HEK293T (cell line): ENCODE measurements at regions not wholly inside any gene's neighbourhood (a gene's known extent, or its start where the extent isn't known, plus 50 kb on each side); places are given as distances from the start of the nearest gene placed in this dataset.

Experiments
- CTCF ChIA-PET: fragments of 350-600 bp; formaldehyde crosslinking; extraction: SDS; loops from one replicate; lab custom pipeline; 2021; ENCODE audit warnings: antibody characterized with exemption, inconsistent platforms; lab: Yijun Ruan, JAX
- POLR2A ChIA-PET: fragments of 350-600 bp; formaldehyde crosslinking; extraction: SDS; loops from one replicate; lab custom pipeline; 2020; ENCODE audit warnings: antibody characterized with exemption, inconsistent platforms; lab: Yijun Ruan, JAX
- DNase-seq: peaks from one replicate; pipeline ENCODE4 v3.0.0; 2012; ENCODE audit warnings: mixed read lengths; ENCODE audit errors: extremely low spot score
- ARNT ChIP-seq: fragments of 450-650 bp; IDR thresholded peaks from 2 replicates; pipeline ENCODE4 v1.6.1; 2017; ENCODE audit warnings: mild to moderate bottlenecking
- BHLHE40 ChIP-seq: fragments of 450-650 bp; IDR thresholded peaks from 2 replicates; pipeline ENCODE4 v1.6.1; 2016; ENCODE audit warnings: mild to moderate bottlenecking, moderate library complexity, borderline replicate concordance
- CTBP1 ChIP-seq: fragments of 450-650 bp; IDR thresholded peaks from 2 replicates; pipeline ENCODE4 v1.6.1; 2016; ENCODE audit warnings: borderline replicate concordance
- ELF4 ChIP-seq: fragments of 450-650 bp; IDR thresholded peaks from 2 replicates; pipeline ENCODE4 v1.6.1; 2017; ENCODE audit warnings: antibody characterized with exemption
- FOXA1 ChIP-seq: fragments of 450-650 bp; IDR thresholded peaks from 2 replicates; pipeline ENCODE4 v1.6.1; 2016; ENCODE audit warnings: mild to moderate bottlenecking
- FOXK2 ChIP-seq: fragments of 450-650 bp; IDR thresholded peaks from 2 replicates; pipeline ENCODE4 v1.6.1; 2016; ENCODE audit warnings: mild to moderate bottlenecking
- FOXM1 ChIP-seq: fragments of 450-650 bp; IDR thresholded peaks from 2 replicates; pipeline ENCODE4 v1.6.1; 2017; ENCODE audit warnings: mild to moderate bottlenecking, borderline replicate concordance
- HDGF ChIP-seq: fragments of 450-650 bp; IDR thresholded peaks from 2 replicates; pipeline ENCODE4 v1.6.1; 2017; ENCODE audit warnings: antibody characterized with exemption, borderline replicate concordance
- L3MBTL2 ChIP-seq: fragments of 450-650 bp; conservative IDR thresholded peaks from 2 replicates; pipeline ENCODE4 v1.6.1; 2016; ENCODE audit warnings: mild to moderate bottlenecking
- LEF1 ChIP-seq: fragments of 450-650 bp; IDR thresholded peaks from 2 replicates; pipeline ENCODE4 v1.6.1; 2017; ENCODE audit warnings: mild to moderate bottlenecking, borderline replicate concordance
- NFRKB ChIP-seq: fragments of 450-650 bp; IDR thresholded peaks from 2 replicates; pipeline ENCODE4 v1.6.1; 2016; ENCODE audit warnings: mild to moderate bottlenecking, moderate library complexity
- SP1 ChIP-seq: fragments of 450-650 bp; IDR thresholded peaks from 2 replicates; pipeline ENCODE4 v1.6.1; 2017
- SUZ12 ChIP-seq: fragments of 450-650 bp; IDR thresholded peaks from 2 replicates; pipeline ENCODE4 v1.6.1; 2016; ENCODE audit warnings: mild to moderate bottlenecking
- TARDBP ChIP-seq: fragments of 450-650 bp; IDR thresholded peaks from 2 replicates; pipeline ENCODE4 v1.6.1; 2016
- ZNF384 ChIP-seq: fragments of 450-650 bp; IDR thresholded peaks from 2 replicates; pipeline ENCODE4 v1.6.1; 2016
- TF ChIP-seq, protein P1 (sequence below): fragments of 450-650 bp; IDR thresholded peaks from 2 replicates; pipeline ENCODE4 v1.6.1; 2016

DNA sequence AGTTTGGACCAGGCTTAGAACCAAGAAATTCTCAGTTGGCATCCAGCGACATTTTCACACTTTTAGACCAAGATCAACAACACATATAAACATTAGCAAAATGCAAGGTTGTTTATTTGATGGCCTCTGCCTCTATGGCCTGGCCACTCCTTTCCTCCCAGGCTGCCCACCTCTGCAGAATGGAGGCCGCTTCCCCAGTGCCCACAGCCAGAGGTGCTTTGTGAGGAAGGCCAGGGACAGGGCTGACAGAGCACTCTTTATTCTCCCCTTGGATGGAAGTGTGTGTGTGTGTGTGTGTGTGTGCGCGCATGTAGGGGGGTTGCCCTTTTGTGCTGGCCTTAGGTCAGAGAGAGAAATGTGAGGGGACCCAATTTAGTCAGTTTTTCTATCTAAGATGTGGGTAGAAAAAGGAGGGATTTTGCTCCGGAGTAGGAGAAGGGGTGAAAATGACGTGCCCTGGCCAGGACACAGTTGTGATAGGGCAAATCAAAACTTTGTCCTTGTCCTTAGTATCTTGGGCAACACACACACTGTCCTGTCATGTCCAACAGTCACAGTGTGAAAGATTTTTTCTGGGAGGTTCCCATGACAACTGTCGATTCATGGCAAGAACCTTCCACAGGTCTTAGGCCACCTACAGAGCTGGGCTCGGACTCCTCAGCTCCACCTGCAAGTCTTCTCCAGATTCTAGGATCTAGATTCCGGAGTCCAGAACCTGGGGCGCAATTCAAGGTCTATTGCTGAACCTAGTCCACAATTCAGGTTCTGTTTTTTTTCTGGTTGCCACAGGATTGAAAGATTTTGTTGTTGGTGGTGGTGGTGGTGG lies 104.9 kb upstream of the SLC2A1 start:
- CTCF ChIA-PET: interaction anchor here (1.4 kb wide), 1 partner anchor 10 kb away, joined by 6 read pairs; no protein-coding TSS in a partner anchor
- DNase-seq: no peak
- TF ChIP-seq ARNT: no peak
- TF ChIP-seq FOXK2: no peak
- POLR2A ChIA-PET: interaction anchor here (1.0 to 1.6 kb wide), 3 partner anchors 10 to 217 kb away, joined by 3 to 4 read pairs (median 3); partner anchors contain the start of gene ZNF691

DNA sequence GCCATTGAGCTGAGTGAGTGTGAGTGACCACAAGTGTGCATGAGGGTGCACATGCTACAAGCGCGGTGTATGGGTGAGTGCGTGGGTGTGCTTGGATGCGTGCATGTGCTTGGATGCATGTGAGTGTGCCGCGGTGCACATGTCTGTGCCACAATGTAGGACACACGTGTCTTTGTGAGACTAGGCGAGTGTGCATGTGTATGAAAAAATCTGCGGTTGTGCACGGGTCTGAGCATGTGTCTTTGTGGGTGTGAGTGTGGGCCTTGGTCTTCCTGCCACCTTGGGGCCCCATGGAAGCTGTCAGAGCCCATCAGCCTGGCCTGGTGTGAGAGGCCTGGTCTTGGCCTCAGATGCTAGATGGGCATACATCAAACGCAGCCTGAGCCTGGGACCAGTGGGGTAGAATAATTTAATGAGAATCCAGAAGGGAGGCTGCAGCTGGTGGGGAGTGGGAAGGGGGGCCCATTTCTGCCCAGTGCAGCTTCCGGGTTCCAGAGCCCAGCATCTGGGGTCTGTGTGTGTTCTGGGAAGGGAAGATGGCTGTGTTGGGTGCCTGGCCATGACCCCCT lies 103.9 kb upstream of the SLC2A1 start:
- POLR2A ChIA-PET: interaction anchor here (1.5 kb wide), 1 partner anchor 138 kb away, joined by 10 read pairs; no protein-coding TSS in a partner anchor
- CTCF ChIA-PET: interaction anchor here (2.9 kb wide), 1 partner anchor 11 kb away, joined by 10 read pairs; no protein-coding TSS in a partner anchor

DNA sequence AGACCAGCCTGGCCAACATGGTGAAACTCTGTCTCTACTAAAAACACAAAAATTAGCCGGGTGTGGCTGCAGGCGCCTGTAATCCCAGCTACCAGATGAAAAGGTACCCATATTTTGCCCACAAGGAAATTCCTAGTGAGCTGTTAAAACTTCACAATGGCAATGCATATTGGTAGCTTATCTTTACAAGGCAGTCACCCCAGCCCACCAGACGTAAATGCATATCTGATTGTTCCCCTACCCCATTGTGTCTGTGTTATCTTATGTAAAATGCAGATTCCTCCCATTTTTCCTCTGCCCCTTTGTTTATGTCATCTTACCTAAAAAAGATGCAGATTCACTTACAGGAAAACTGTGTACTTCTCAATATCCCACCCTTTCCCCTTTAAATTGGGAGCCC lies 103.1 kb upstream of the SLC2A1 start:
- POLR2A ChIA-PET: interaction anchor here (1.5 kb wide), 1 partner anchor 137 kb away, joined by 10 read pairs; no protein-coding TSS in a partner anchor
- no peak for TF ChIP-seq LEF1
- TF ChIP-seq SUZ12: no peak
- TF ChIP-seq ELF4: no peak
- no peak for TF ChIP-seq FOXM1
- no peak for TF ChIP-seq HDGF
- CTCF ChIA-PET: interaction anchor here (2.9 kb wide), 1 partner anchor 12 kb away, joined by 10 read pairs; no protein-coding TSS in a partner anchor
- DNase-seq: no peak

More for the DNA sequence above, 103.9 kb upstream of the SLC2A1 start:
- TF ChIP-seq SP1 (no peak), FOXK2 (no peak), LEF1 (no peak), L3MBTL2 (no peak), CTBP1 (no peak), SUZ12 (no peak), BHLHE40 (no peak), NFRKB (no peak), ARNT (no peak), TARDBP (no peak), ZNF384 (no peak), FOXA1 (no peak)
- TF ChIP-seq, protein P1, sequence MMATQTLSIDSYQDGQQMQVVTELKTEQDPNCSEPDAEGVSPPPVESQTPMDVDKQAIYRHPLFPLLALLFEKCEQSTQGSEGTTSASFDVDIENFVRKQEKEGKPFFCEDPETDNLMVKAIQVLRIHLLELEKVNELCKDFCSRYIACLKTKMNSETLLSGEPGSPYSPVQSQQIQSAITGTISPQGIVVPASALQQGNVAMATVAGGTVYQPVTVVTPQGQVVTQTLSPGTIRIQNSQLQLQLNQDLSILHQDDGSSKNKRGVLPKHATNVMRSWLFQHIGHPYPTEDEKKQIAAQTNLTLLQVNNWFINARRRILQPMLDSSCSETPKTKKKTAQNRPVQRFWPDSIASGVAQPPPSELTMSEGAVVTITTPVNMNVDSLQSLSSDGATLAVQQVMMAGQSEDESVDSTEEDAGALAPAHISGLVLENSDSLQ: no peak
- no peak for DNase-seq

DNA sequence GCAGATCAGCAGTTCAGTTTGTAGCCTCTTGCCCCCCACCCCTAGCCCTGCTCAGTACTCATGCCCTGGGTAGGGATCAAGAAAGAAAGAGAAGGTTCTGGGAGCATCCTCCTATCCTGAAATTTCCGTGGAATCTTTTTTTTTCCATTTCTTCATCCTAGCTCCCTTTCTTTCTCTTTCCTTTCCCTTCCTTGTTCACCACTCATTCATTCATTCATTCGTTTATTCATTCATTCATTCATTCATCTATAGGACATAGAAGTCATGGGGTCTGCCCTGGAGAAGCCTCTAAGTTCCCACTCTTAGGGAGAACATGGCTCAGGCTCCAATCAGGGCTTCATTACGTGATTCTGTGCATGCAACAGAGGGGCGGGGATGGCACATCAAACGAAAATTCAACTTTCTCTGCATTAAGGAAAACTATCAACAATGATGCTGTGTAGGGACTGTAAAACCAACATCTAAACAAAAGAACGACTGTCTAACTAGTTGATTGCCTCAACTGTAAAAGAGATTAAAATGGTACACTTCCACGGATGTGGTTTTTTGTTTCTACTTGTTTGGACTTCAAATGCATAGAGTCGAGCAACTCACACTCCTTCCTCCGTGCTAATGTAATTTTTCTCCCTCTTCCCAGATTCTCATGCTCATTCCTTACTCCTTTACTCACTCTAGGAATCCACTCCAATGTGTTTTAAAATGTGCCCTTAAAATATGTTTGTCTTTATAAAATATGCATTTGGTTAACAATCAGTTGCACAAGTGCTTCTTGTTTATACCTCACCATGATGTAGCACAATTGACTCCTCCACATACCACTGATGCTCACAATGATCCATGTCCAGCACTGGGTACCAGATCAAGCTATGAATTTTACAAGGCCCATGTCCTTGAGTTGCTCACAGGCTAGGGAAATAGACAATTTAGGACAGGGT lies 101.2 kb upstream of the SLC2A1 start:
- no peak for TF ChIP-seq FOXA1
- TF ChIP-seq BHLHE40: no peak
- no peak for TF ChIP-seq L3MBTL2
- TF ChIP-seq FOXM1: no peak
- TF ChIP-seq SP1: no peak
- no peak for TF ChIP-seq ZNF384
- no peak for TF ChIP-seq NFRKB
- no peak for TF ChIP-seq LEF1
- TF ChIP-seq FOXK2: no peak
- no peak for TF ChIP-seq CTBP1
- no peak for TF ChIP-seq ARNT
- TF ChIP-seq, protein P1: no peak
- no peak for TF ChIP-seq HDGF
- TF ChIP-seq ELF4: no peak
- TF ChIP-seq SUZ12: no peak
- no peak for TF ChIP-seq TARDBP
- DNase-seq: no peak
- ChIA-PET CTCF (interaction anchor here (1.8 to 2.9 kb wide), 2 partner anchors 14 kb away, joined by 10 to 15 read pairs; no protein-coding TSS in a partner anchor), POLR2A (interaction anchor here (1.6 kb wide), 1 partner anchor 101 kb away, joined by 3 read pairs; the partner anchor contains the start of gene SLC2A1)

DNA sequence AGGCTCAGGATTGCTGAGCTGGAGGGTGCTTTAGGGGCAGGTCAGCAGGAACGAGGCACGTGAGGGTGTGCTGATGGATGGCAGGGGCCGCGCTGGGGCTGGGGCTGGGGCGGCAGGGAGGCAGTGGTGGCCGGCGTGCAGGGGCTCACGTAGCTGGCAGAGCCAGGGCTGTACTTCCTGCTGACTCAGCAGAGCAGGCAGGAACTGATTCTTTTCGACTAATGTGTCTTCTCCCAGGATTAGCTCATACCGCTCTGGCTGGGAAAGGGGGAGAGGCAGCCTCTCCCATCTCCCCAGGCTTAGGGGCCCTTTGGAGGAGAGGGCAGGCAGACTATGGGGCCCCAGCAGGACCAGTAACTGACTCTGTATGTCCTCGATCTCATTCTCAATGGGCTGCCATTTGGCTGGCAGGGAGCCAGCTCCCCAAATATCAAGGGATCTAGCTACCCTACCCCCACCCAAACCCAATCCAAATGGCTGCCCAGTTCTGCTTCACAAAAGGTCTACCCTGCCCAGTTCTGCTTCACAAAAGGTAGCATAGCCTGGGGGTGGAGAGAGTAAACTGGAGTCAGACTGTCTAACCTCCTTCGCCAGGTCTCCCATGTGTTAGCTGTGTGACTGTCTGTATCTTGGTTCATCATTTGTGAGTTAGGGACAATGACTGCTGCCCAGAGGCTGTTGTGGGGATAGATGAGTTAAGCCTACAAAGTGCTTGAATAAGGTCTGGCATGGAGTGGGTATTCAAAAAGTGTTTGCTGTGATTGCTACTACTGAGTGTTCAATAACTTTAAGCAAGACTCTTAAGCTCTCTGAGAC lies 100.1 kb upstream of the SLC2A1 start:
- no peak for DNase-seq
- ChIA-PET POLR2A (interaction anchor here (1.2 to 1.6 kb wide), 3 partner anchors 100 to 292 kb away, joined by 3 to 4 read pairs (median 3); partner anchors contain the start of genes C1orf50, P3H1 and SLC2A1), CTCF (interaction anchor here (0.6 to 1.8 kb wide), 3 partner anchors 15 to 281 kb away, joined by 3 to 15 read pairs (median 3); no protein-coding TSS in a partner anchor)
- TF ChIP-seq FOXK2 (no peak), HDGF (no peak), BHLHE40 (no peak), SP1 (no peak), NFRKB (no peak), FOXM1 (no peak), FOXA1 (no peak), TARDBP (no peak), LEF1 (no peak), CTBP1 (no peak), ARNT (no peak)
- TF ChIP-seq, protein P1: no peak
